GM23338 (cell line): ENCODE measurements at regions not wholly inside any gene's neighbourhood (a gene's known extent, or its start where the extent isn't known, plus 50 kb on each side); places are given as distances from the start of the nearest gene placed in this dataset.

Experiments
- ATAC-seq: fragments of 200-7000 bp; cut with Tn5 transposase; 3 replicates; pipeline ENCODE4 v1.9.1; 2020
- DNase-seq: peaks from one replicate; pipeline ENCODE4 v3.0.0-alpha.2; 2015; ENCODE audit warnings: low spot score
- H2AFZ ChIP-seq: fragments of 200-600 bp; sonication (generic); 2 replicates; pipeline ENCODE4 v1.8.0; 2016; ENCODE audit warnings: antibody characterized with exemption, mild to moderate bottlenecking, moderate library complexity
- H3F3A ChIP-seq: fragments of 200-600 bp; sonication (generic); replicated peaks from 2 replicates; pipeline ENCODE4 v1.8.0; 2017; ENCODE audit warnings: antibody characterized with exemption, mixed run types, low read depth
- H3K27ac ChIP-seq: fragments of 200-600 bp; sonication (generic); 2 replicates; pipeline ENCODE4 v1.6.1; 2016; ENCODE audit warnings: low read depth
- H3K27me3 ChIP-seq: fragments of 200-600 bp; sonication (generic); 2 replicates; pipeline ENCODE4 v1.8.0; 2016; ENCODE audit warnings: mild to moderate bottlenecking, mixed run types, moderate library complexity; ENCODE audit not compliant: insufficient read depth
- H3K36me3 ChIP-seq: fragments of 200-600 bp; sonication (generic); 2 replicates; pipeline ENCODE4 v1.8.0; 2016; ENCODE audit warnings: mild to moderate bottlenecking; ENCODE audit not compliant: insufficient read depth
- H3K4me1 ChIP-seq: fragments of 200-600 bp; sonication (generic); 2 replicates; pipeline ENCODE4 v1.8.0; 2016; ENCODE audit warnings: mild to moderate bottlenecking, moderate library complexity; ENCODE audit not compliant: insufficient read depth
- H3K4me2 ChIP-seq: fragments of 200-600 bp; sonication (generic); 2 replicates; pipeline ENCODE4 v1.7.1; 2017; ENCODE audit warnings: mixed run types
- H3K4me3 ChIP-seq: fragments of 200-600 bp; sonication (generic); 2 replicates; pipeline ENCODE4 v1.6.1; 2016; ENCODE audit warnings: mixed run types
- H3K79me2 ChIP-seq: fragments of 200-600 bp; sonication (generic); replicated peaks from 2 replicates; pipeline ENCODE4 v1.8.0; 2017; ENCODE audit warnings: mild to moderate bottlenecking; ENCODE audit not compliant: insufficient read depth
- H3K9me2 ChIP-seq: fragments of 200-600 bp; sonication (generic); 2 replicates; pipeline ENCODE4 v1.8.0; 2017; ENCODE audit not compliant: insufficient read depth
- H4K20me1 ChIP-seq: fragments of 200-600 bp; sonication (generic); replicated peaks from 2 replicates; pipeline ENCODE4 v1.8.0; 2017; ENCODE audit warnings: mild to moderate bottlenecking; ENCODE audit not compliant: insufficient read depth
- H3K27ac Mint-ChIP-seq: 2 replicates; pipeline ENCODE4 v1.8.0; 2020; ENCODE audit warnings: inconsistent platforms, mild to moderate bottlenecking, moderate library complexity, mixed read lengths
- H3K27me3 Mint-ChIP-seq: 3 replicates; pipeline ENCODE4 v1.8.0; 2022; ENCODE audit warnings: low read depth, mild to moderate bottlenecking, moderate library complexity, mixed read lengths, inconsistent platforms; ENCODE audit not compliant: insufficient read depth, poor library complexity
- H3K36me3 Mint-ChIP-seq: 3 replicates; pipeline ENCODE4 v1.8.0; 2021; ENCODE audit warnings: low read depth, mild to moderate bottlenecking, inconsistent platforms, moderate library complexity, mixed read lengths
- H3K4me1 Mint-ChIP-seq: 3 replicates; pipeline ENCODE4 v1.8.0; 2020; ENCODE audit warnings: mild to moderate bottlenecking, inconsistent platforms, mixed read lengths
- H3K4me3 Mint-ChIP-seq: 3 replicates; pipeline ENCODE4 v1.8.0; 2021; ENCODE audit warnings: moderate library complexity, mild to moderate bottlenecking, inconsistent platforms, mixed read lengths
- H3K9me3 Mint-ChIP-seq: 3 replicates; pipeline ENCODE4 v1.8.0; 2020; ENCODE audit warnings: moderate library complexity, mild to moderate bottlenecking, inconsistent platforms, mixed read lengths
- CREB1 ChIP-seq: fragments of 250-450 bp; sonication (Bioruptor Pico); IDR thresholded peaks from 2 replicates; pipeline ENCODE4 v1.5.0; 2020; ENCODE audit warnings: low read depth, mild to moderate bottlenecking, moderate library complexity
- EZH2 ChIP-seq: fragments of 200-600 bp; sonication (generic); IDR thresholded peaks from one replicate; pipeline ENCODE4 v1.8.0; 2017; ENCODE audit warnings: antibody characterized with exemption, mild to moderate bottlenecking, low read depth; ENCODE audit not compliant: unreplicated experiment
- EZH2phosphoT487 ChIP-seq: fragments of 200-600 bp; sonication (generic); IDR thresholded peaks from one replicate; pipeline ENCODE4 v1.8.1; 2018; ENCODE audit warnings: antibody characterized with exemption; ENCODE audit not compliant: unreplicated experiment
- JUNB ChIP-seq: IDR thresholded peaks from one replicate; pipeline ENCODE4 v1.6.1; 2016; ENCODE audit warnings: antibody characterized with exemption; ENCODE audit not compliant: unreplicated experiment
- NANOG ChIP-seq: IDR thresholded peaks from 2 replicates; pipeline ENCODE4 v1.6.1; 2016; ENCODE audit warnings: antibody characterized with exemption, borderline replicate concordance
- POLR2AphosphoS5 ChIP-seq: IDR thresholded peaks from 2 replicates; pipeline ENCODE4 v1.6.1; 2016; ENCODE audit warnings: antibody characterized with exemption, low read depth
- STAT1 ChIP-seq: IDR thresholded peaks from one replicate; pipeline ENCODE4 v1.6.1; 2016; ENCODE audit warnings: antibody characterized with exemption; ENCODE audit not compliant: unreplicated experiment
- ZNF114 ChIP-seq: fragments of 250-450 bp; sonication (Bioruptor Pico); IDR thresholded peaks from 2 replicates; pipeline ENCODE4 v1.5.0; 2020; ENCODE audit warnings: mild to moderate bottlenecking, moderate library complexity
- ZNF331 ChIP-seq: fragments of 250-450 bp; sonication (Bioruptor Pico); IDR thresholded peaks from 2 replicates; pipeline ENCODE4 v1.5.0; 2020; ENCODE audit warnings: low read depth, mild to moderate bottlenecking, moderate library complexity
- TF ChIP-seq, protein P1 (sequence below): IDR thresholded peaks from one replicate; pipeline ENCODE4 v1.6.1; 2018; ENCODE audit warnings: antibody characterized with exemption; ENCODE audit not compliant: unreplicated experiment
- TF ChIP-seq, protein P2 (sequence below), 2 experiments: fragments of 200-600 bp in 1 of 2; sonication (generic) in 1 of 2; conservative IDR thresholded peaks; 2 replicates each; pipeline versions ENCODE4 v1.5.1 to v1.6.1; 2016 to 2017; ENCODE audit warnings: antibody characterized with exemption in 2 of 2, low read depth in 2 of 2, mild to moderate bottlenecking in 2 of 2, moderate library complexity in 1 of 2
- TF ChIP-seq, protein P3 (sequence below): fragments of 250-450 bp; sonication (Bioruptor Pico); IDR thresholded peaks from 2 replicates; pipeline ENCODE4 v1.5.0; 2020; ENCODE audit warnings: mild to moderate bottlenecking, moderate library complexity
- TF ChIP-seq, protein P4 (sequence below): IDR thresholded peaks from 2 replicates; pipeline ENCODE4 v1.6.1; 2016; ENCODE audit warnings: antibody characterized with exemption

DNA sequence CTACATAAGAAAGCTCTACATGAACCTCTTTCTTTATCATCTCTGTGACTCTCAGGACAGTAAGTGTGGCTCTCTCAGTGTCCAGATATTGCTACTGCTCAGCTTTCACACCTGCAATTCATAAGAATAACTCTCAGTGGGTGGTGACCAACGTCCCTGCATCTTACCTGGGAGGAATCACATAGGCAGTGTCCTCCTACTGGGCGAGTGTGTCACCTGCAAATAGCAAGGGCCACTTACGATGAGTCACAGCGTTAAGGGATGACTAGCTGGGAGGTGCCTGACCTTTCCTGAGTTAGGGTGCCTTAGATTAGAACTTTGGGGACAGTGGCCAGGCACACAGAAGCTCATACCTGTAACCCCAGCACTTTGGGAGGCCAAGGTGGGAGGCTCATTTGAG, 90.8 kb upstream of the C3orf80 start (continued):
- no peak for TF ChIP-seq ZNF331 (CRISPR knock-in tag)
- TF ChIP-seq EZH2phosphoT487 = no peak
- TF ChIP-seq ZNF114 = no peak

DNA sequence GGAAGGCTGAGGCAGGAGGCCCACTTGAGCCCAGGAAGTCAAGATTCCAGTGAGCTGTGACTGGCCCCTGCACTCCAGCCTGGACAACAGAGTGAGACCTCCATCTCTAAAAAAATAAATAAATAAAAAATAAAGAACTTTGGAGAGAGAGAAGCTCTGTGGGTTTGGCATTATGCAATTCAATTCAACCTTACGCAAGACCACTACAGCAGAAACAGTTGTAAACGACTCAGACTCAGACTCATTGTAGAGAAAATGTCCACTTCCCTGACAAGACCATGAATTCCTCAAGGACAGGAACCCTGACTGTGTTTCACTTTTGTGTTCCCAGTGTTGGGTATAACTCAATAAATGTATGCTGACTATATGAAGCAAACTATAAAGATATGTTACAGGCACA, 90.3 kb upstream of the C3orf80 start:
- Histone ChIP-seq H3F3A (no peaks in the 10 kb centered on the region), H3K4me3 (no peak overlapping the region), H3K36me3 (no peaks in the 10 kb centered on the region), H3K79me2 (no peaks in the 10 kb centered on the region), H4K20me1 (no peaks in the 10 kb centered on the region), H3K27me3 (no peaks in the 10 kb centered on the region), H2AFZ (peak overlapping the region; percentile 84; the same call in 1 of the 2 replicates), H3K9me2 (peaks cover 8% of the 10 kb centered on the region; the same call in 1 of the 2 replicates), H3K4me1 (no peaks in the 10 kb centered on the region), H3K27ac (no peak overlapping the region), H3K4me2 (no peak overlapping the region)
- H3K27me3 Mint-ChIP-seq = peaks cover 2% of the 10 kb centered on the region
- no peak for ATAC-seq
- no peak for DNase-seq
- no peaks in the 10 kb centered on the region for H3K9me3 Mint-ChIP-seq
- H3K4me3 Mint-ChIP-seq = no peak overlapping the region
- no peaks in the 10 kb centered on the region; the same call in 1 of the 3 replicates for H3K4me1 Mint-ChIP-seq
- TF ChIP-seq, protein P1, sequence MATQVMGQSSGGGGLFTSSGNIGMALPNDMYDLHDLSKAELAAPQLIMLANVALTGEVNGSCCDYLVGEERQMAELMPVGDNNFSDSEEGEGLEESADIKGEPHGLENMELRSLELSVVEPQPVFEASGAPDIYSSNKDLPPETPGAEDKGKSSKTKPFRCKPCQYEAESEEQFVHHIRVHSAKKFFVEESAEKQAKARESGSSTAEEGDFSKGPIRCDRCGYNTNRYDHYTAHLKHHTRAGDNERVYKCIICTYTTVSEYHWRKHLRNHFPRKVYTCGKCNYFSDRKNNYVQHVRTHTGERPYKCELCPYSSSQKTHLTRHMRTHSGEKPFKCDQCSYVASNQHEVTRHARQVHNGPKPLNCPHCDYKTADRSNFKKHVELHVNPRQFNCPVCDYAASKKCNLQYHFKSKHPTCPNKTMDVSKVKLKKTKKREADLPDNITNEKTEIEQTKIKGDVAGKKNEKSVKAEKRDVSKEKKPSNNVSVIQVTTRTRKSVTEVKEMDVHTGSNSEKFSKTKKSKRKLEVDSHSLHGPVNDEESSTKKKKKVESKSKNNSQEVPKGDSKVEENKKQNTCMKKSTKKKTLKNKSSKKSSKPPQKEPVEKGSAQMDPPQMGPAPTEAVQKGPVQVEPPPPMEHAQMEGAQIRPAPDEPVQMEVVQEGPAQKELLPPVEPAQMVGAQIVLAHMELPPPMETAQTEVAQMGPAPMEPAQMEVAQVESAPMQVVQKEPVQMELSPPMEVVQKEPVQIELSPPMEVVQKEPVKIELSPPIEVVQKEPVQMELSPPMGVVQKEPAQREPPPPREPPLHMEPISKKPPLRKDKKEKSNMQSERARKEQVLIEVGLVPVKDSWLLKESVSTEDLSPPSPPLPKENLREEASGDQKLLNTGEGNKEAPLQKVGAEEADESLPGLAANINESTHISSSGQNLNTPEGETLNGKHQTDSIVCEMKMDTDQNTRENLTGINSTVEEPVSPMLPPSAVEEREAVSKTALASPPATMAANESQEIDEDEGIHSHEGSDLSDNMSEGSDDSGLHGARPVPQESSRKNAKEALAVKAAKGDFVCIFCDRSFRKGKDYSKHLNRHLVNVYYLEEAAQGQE = no peak
- TF ChIP-seq STAT1 = no peak
- no peak for TF ChIP-seq ZNF331 (CRISPR knock-in tag)
- TF ChIP-seq, protein P2, sequence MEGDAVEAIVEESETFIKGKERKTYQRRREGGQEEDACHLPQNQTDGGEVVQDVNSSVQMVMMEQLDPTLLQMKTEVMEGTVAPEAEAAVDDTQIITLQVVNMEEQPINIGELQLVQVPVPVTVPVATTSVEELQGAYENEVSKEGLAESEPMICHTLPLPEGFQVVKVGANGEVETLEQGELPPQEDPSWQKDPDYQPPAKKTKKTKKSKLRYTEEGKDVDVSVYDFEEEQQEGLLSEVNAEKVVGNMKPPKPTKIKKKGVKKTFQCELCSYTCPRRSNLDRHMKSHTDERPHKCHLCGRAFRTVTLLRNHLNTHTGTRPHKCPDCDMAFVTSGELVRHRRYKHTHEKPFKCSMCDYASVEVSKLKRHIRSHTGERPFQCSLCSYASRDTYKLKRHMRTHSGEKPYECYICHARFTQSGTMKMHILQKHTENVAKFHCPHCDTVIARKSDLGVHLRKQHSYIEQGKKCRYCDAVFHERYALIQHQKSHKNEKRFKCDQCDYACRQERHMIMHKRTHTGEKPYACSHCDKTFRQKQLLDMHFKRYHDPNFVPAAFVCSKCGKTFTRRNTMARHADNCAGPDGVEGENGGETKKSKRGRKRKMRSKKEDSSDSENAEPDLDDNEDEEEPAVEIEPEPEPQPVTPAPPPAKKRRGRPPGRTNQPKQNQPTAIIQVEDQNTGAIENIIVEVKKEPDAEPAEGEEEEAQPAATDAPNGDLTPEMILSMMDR (conservative IDR thresholded peaks at IDR 0.05; ENCODE audit: low read depth in 2 of 2) = no peak
- no peak for TF ChIP-seq CREB1
- no peak for TF ChIP-seq POLR2AphosphoS5
- TF ChIP-seq EZH2 = no peak
- TF ChIP-seq, protein P3, sequence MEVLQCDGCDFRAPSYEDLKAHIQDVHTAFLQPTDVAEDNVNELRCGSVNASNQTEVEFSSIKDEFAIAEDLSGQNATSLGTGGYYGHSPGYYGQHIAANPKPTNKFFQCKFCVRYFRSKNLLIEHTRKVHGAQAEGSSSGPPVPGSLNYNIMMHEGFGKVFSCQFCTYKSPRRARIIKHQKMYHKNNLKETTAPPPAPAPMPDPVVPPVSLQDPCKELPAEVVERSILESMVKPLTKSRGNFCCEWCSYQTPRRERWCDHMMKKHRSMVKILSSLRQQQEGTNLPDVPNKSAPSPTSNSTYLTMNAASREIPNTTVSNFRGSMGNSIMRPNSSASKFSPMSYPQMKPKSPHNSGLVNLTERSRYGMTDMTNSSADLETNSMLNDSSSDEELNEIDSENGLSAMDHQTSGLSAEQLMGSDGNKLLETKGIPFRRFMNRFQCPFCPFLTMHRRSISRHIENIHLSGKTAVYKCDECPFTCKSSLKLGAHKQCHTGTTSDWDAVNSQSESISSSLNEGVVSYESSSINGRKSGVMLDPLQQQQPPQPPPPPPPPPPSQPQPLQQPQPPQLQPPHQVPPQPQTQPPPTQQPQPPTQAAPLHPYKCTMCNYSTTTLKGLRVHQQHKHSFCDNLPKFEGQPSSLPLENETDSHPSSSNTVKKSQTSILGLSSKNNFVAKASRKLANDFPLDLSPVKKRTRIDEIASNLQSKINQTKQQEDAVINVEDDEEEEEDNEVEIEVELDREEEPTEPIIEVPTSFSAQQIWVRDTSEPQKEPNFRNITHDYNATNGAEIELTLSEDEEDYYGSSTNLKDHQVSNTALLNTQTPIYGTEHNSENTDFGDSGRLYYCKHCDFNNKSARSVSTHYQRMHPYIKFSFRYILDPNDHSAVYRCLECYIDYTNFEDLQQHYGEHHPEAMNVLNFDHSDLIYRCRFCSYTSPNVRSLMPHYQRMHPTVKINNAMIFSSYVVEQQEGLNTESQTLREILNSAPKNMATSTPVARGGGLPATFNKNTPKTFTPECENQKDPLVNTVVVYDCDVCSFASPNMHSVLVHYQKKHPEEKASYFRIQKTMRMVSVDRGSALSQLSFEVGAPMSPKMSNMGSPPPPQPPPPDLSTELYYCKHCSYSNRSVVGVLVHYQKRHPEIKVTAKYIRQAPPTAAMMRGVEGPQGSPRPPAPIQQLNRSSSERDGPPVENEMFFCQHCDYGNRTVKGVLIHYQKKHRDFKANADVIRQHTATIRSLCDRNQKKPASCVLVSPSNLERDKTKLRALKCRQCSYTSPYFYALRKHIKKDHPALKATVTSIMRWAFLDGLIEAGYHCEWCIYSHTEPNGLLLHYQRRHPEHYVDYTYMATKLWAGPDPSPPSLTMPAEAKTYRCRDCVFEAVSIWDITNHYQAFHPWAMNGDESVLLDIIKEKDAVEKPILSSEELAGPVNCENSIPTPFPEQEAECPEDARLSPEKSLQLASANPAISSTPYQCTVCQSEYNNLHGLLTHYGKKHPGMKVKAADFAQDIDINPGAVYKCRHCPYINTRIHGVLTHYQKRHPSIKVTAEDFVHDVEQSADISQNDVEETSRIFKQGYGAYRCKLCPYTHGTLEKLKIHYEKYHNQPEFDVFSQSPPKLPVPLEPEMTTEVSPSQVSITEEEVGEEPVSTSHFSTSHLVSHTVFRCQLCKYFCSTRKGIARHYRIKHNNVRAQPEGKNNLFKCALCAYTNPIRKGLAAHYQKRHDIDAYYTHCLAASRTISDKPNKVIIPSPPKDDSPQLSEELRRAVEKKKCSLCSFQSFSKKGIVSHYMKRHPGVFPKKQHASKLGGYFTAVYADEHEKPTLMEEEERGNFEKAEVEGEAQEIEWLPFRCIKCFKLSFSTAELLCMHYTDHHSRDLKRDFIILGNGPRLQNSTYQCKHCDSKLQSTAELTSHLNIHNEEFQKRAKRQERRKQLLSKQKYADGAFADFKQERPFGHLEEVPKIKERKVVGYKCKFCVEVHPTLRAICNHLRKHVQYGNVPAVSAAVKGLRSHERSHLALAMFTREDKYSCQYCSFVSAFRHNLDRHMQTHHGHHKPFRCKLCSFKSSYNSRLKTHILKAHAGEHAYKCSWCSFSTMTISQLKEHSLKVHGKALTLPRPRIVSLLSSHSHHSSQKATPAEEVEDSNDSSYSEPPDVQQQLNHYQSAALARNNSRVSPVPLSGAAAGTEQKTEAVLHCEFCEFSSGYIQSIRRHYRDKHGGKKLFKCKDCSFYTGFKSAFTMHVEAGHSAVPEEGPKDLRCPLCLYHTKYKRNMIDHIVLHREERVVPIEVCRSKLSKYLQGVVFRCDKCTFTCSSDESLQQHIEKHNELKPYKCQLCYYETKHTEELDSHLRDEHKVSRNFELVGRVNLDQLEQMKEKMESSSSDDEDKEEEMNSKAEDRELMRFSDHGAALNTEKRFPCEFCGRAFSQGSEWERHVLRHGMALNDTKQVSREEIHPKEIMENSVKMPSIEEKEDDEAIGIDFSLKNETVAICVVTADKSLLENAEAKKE = no peak
- TF ChIP-seq NANOG = no peak
- no peak for TF ChIP-seq ZNF114
- TF ChIP-seq EZH2phosphoT487 = no peak
- no peak for TF ChIP-seq JUNB
- TF ChIP-seq, protein P4, sequence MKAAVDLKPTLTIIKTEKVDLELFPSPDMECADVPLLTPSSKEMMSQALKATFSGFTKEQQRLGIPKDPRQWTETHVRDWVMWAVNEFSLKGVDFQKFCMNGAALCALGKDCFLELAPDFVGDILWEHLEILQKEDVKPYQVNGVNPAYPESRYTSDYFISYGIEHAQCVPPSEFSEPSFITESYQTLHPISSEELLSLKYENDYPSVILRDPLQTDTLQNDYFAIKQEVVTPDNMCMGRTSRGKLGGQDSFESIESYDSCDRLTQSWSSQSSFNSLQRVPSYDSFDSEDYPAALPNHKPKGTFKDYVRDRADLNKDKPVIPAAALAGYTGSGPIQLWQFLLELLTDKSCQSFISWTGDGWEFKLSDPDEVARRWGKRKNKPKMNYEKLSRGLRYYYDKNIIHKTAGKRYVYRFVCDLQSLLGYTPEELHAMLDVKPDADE = no peak
- H3K27ac Mint-ChIP-seq = no peak overlapping the region
- H3K36me3 Mint-ChIP-seq = no peaks in the 10 kb centered on the region
